ENCODE measurements at regions not wholly inside any gene's neighbourhood (a gene's known extent, or its start where the extent isn't known, plus 50 kb on each side); places are given as distances from the start of the nearest gene placed in this dataset.

DNA sequence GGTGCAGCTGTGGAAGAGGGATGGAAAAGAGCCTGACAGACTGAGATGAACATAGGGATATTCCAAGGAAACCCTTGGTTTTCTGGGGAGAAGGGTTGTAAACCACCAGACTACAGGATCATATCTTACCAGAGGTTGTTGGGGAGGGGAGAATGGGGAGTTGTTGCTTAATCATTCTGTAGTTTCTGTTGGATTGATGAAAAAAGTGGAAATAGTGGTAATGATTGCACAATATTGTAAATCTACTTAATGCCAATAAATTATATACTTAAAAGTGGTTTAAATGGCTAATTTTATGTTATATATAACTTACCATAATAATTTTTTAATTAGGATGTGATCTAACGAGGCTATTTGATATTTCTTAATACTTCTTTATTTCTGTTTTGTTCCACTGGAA, 800.9 kb downstream of the BCL11A start:
- TF ChIP-seq, protein P1, sequence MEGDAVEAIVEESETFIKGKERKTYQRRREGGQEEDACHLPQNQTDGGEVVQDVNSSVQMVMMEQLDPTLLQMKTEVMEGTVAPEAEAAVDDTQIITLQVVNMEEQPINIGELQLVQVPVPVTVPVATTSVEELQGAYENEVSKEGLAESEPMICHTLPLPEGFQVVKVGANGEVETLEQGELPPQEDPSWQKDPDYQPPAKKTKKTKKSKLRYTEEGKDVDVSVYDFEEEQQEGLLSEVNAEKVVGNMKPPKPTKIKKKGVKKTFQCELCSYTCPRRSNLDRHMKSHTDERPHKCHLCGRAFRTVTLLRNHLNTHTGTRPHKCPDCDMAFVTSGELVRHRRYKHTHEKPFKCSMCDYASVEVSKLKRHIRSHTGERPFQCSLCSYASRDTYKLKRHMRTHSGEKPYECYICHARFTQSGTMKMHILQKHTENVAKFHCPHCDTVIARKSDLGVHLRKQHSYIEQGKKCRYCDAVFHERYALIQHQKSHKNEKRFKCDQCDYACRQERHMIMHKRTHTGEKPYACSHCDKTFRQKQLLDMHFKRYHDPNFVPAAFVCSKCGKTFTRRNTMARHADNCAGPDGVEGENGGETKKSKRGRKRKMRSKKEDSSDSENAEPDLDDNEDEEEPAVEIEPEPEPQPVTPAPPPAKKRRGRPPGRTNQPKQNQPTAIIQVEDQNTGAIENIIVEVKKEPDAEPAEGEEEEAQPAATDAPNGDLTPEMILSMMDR (IDR thresholded peaks at IDR 0.05), result no peak
- no peak for TF ChIP-seq POLR2A (IDR thresholded peaks at IDR 0.05)

Measured in Peyer's patch (tissue), 4 donors.